Parathyroid adenoma (tissue), 2 donors: ENCODE measurements at regions not wholly inside any gene's neighbourhood (a gene's known extent, or its start where the extent isn't known, plus 50 kb on each side); places are given as distances from the start of the nearest gene placed in this dataset.

Experiments used
- H2AFZ ChIP-seq: fragments of 300-600 bp; sonication (generic); one replicate; pipeline ENCODE4 v1.7.0; 2017; ENCODE audit warnings: antibody characterized with exemption, mild to moderate bottlenecking
- H3K27ac ChIP-seq: fragments of 300-600 bp; sonication (generic); one replicate; pipeline ENCODE4 v1.7.0; 2017
- H3K27me3 ChIP-seq: fragments of 300-600 bp; sonication (generic); one replicate; pipeline ENCODE4 v1.7.0; 2017; ENCODE audit warnings: low read length; ENCODE audit not compliant: control insufficient read depth, insufficient read depth
- H3K36me3 ChIP-seq: fragments of 300-600 bp; sonication (generic); one replicate; pipeline ENCODE4 v1.7.0; 2017; ENCODE audit warnings: low read length; ENCODE audit not compliant: control insufficient read depth, insufficient read depth
- H3K4me1 ChIP-seq: fragments of 300-600 bp; sonication (generic); one replicate; pipeline ENCODE4 v1.7.0; 2017; ENCODE audit warnings: control low read depth
- H3K4me2 ChIP-seq: fragments of 300-600 bp; sonication (generic); one replicate; pipeline ENCODE4 v1.7.0; 2017; ENCODE audit warnings: low read length
- H3K4me3 ChIP-seq: fragments of 300-600 bp; sonication (generic); one replicate; pipeline ENCODE4 v1.7.0; 2017; ENCODE audit warnings: low read depth, low read length
- H3K79me2 ChIP-seq: fragments of 300-600 bp; sonication (generic); one replicate; pipeline ENCODE4 v1.7.0; 2017; ENCODE audit warnings: control low read depth
- H3K9ac ChIP-seq: fragments of 300-600 bp; sonication (generic); one replicate; pipeline ENCODE4 v1.7.0; 2017; ENCODE audit warnings: mild to moderate bottlenecking
- H3K9me3 ChIP-seq: fragments of 300-600 bp; sonication (generic); one replicate; pipeline ENCODE4 v1.7.0; 2017; ENCODE audit warnings: low read length; ENCODE audit not compliant: control insufficient read depth
- TF ChIP-seq, protein P1 (sequence below): fragments of 300-600 bp; sonication (generic); IDR thresholded peaks from one replicate; pipeline ENCODE4 v1.7.0; 2017; ENCODE audit warnings: antibody characterized with exemption, mild to moderate bottlenecking
- donor health status: primary hyperparathyroidism.

DNA sequence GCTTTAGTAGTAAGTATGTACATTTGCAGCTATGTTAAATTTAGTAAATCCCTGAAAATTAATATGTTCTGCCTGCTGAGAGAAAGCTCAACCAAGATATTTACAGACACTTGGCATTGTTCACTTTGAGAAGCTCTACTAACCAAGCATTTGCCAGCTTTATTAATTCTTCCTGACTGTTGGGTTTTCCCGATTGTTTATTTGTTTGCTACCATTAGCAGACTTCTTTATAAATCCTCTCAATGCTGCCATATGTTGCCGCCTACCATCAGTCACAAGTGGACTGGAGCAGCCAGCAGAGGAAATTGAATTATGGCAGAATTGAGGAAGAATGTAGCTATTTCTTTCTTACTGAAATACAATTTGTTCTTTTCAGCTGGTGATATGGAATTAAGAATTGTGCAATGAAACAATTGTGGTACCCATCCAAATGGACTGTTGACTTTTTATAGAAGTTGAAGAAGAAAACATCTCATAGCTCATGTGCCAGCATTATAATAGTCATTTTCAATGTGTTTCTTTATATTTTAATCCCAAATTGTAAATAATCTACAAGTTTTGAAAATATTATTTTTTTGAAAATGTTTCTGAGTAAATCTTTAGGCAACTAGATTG, 588.7 kb upstream of the CDH6 start:
- TF ChIP-seq, protein P1, sequence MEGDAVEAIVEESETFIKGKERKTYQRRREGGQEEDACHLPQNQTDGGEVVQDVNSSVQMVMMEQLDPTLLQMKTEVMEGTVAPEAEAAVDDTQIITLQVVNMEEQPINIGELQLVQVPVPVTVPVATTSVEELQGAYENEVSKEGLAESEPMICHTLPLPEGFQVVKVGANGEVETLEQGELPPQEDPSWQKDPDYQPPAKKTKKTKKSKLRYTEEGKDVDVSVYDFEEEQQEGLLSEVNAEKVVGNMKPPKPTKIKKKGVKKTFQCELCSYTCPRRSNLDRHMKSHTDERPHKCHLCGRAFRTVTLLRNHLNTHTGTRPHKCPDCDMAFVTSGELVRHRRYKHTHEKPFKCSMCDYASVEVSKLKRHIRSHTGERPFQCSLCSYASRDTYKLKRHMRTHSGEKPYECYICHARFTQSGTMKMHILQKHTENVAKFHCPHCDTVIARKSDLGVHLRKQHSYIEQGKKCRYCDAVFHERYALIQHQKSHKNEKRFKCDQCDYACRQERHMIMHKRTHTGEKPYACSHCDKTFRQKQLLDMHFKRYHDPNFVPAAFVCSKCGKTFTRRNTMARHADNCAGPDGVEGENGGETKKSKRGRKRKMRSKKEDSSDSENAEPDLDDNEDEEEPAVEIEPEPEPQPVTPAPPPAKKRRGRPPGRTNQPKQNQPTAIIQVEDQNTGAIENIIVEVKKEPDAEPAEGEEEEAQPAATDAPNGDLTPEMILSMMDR: no peak
- Histone ChIP-seq H2AFZ (no peak overlapping the region), H3K9me3 (no peaks in the 10 kb centered on the region), H3K36me3 (no peaks in the 10 kb centered on the region), H3K79me2 (no peaks in the 10 kb centered on the region), H3K27me3 (no peaks in the 10 kb centered on the region), H3K4me1 (no peaks in the 10 kb centered on the region), H3K27ac (no peak overlapping the region), H3K9ac (no peak overlapping the region), H3K4me2 (no peak overlapping the region), H3K4me3 (no peak overlapping the region)

DNA sequence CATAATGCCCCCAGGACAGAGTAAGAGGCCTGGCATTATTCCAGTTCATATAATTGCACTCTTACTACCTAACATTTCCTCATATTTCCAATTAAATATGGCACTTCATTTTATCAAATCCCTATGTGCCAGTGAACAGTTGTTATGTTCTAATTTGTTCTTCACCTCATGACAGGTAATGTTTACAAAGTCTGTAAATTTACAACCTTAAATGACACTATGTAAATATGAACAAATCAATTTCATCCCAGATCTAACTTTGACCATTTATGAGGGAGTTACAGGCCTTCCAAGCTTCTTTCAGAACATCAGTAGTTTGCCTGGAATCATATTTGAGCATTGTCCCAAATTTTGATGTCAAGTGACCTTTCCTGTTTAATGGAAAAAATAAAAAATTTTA, 592.6 kb upstream of the CDH6 start:
- no peak overlapping the region for H3K27ac ChIP-seq
- no peak overlapping the region for H3K9ac ChIP-seq
- TF ChIP-seq, protein P1: no peak
- H3K4me1 ChIP-seq: no peaks in the 10 kb centered on the region
- H3K79me2 ChIP-seq: no peaks in the 10 kb centered on the region
- no peak overlapping the region for H2AFZ ChIP-seq
- H3K27me3 ChIP-seq: no peaks in the 10 kb centered on the region
- H3K9me3 ChIP-seq: no peaks in the 10 kb centered on the region
- no peak overlapping the region for H3K4me3 ChIP-seq
- H3K36me3 ChIP-seq: no peaks in the 10 kb centered on the region
- no peak overlapping the region for H3K4me2 ChIP-seq

DNA sequence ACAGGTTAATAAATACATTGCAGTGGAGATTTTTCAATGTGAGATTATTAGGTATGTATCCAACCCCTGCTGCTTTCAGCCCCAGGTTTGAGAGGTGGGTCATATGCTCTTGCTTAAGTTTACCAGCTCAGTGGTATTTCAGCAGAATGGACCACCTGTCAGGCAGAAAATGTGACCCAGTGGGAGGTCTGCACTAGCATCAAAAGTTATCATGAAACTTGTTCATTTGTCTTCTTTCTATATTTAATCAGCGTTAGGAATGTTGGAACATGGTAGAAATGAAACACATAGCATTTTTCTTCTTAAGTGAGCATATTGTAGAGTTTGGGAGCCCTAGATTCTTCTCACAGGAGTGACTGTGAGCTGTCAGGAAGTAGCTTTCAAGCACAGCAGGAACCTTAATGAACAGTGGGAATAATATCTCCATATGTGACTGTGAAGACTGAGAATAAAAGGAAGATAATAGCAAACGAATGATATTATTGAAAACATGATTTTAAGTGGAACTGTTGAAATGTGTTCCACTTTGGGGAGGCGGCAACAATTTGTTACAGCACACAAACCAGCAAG, 596.9 kb upstream of the CDH6 start:
- H3K27ac ChIP-seq: no peak overlapping the region
- H3K36me3 ChIP-seq: no peaks in the 10 kb centered on the region
- H3K27me3 ChIP-seq: no peaks in the 10 kb centered on the region
- no peak overlapping the region for H3K4me3 ChIP-seq
- TF ChIP-seq, protein P1: no peak
- H3K9ac ChIP-seq: no peak overlapping the region
- no peaks in the 10 kb centered on the region for H3K9me3 ChIP-seq
- no peak overlapping the region for H3K4me2 ChIP-seq
- no peaks in the 10 kb centered on the region for H3K4me1 ChIP-seq
- H3K79me2 ChIP-seq: no peaks in the 10 kb centered on the region
- no peak overlapping the region for H2AFZ ChIP-seq

DNA sequence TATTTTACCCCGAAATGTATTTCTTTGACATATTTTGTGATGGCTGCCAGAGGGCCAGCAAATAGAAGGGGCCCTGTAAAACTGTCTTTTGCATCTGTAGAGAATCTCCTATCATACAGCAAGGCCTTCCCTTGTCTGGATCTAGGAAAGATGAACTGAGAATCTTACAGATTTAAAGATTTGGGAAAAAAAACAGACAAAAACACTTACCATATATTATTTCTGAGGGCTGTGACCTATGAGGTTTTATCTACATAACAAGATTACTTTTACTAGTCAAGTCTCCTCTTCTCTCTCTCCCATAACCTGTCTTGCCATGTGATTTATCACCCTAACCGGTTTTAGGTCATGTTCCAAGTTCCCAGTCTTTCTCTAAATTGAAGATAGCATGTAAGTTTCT, 599.2 kb upstream of the CDH6 start:
- H3K79me2 ChIP-seq: no peaks in the 10 kb centered on the region
- H3K36me3 ChIP-seq: no peaks in the 10 kb centered on the region
- H3K27ac ChIP-seq: no peak overlapping the region
- H3K27me3 ChIP-seq: no peaks in the 10 kb centered on the region
- H3K4me2 ChIP-seq: no peak overlapping the region
- H3K9ac ChIP-seq: no peak overlapping the region
- H2AFZ ChIP-seq: no peak overlapping the region
- TF ChIP-seq, protein P1: no peak
- H3K4me3 ChIP-seq: no peak overlapping the region
- H3K4me1 ChIP-seq: no peaks in the 10 kb centered on the region
- no peaks in the 10 kb centered on the region for H3K9me3 ChIP-seq

DNA sequence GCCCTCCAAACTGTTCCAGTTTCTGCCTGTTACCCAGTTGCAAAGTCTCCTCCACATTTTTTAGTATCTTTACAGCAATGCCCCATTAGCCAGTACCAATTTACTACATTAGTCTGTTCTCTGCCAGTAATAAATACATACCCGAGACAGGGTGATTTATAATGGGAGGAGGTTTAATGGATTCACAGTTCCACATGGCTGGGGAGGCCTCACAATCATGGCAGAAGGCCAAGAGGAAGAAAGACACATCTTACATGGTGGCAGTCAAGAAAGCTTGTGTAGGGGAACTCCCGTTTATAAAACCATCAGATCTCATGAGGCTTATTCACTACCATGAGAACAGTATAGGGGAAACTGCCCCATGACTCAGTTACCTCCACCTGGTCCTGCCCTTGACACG, 600.7 kb upstream of the CDH6 start:
- no peaks in the 10 kb centered on the region for H3K4me1 ChIP-seq
- H3K9me3 ChIP-seq: no peaks in the 10 kb centered on the region
- H3K9ac ChIP-seq: no peak overlapping the region
- H3K4me2 ChIP-seq: no peak overlapping the region
- H3K4me3 ChIP-seq: no peak overlapping the region
- no peak overlapping the region for H3K27ac ChIP-seq
- H2AFZ ChIP-seq: no peak overlapping the region
- H3K27me3 ChIP-seq: no peaks in the 10 kb centered on the region
- no peaks in the 10 kb centered on the region for H3K79me2 ChIP-seq
- TF ChIP-seq, protein P1: no peak
- no peaks in the 10 kb centered on the region for H3K36me3 ChIP-seq
